IPS DF 6.9 (cell line): ENCODE measurements at regions not wholly inside any gene's neighbourhood (a gene's known extent, or its start where the extent isn't known, plus 50 kb on each side); places are given as distances from the start of the nearest gene placed in this dataset.

ENCODE experiments used
- DNase-seq: peaks from one replicate; pipeline ENCODE4 v3.0.0-alpha.2; 2013; ENCODE audit warnings: low read depth, low spot score
- H3K27ac ChIP-seq: one replicate; pipeline ENCODE4 v1.5.1; 2013; ENCODE audit warnings: low read length, control low read depth
- H3K27me3 ChIP-seq: 2 replicates; pipeline ENCODE4 v1.6.1; 2013; ENCODE audit warnings: mild to moderate bottlenecking, low read length; ENCODE audit not compliant: control insufficient read depth, insufficient read depth
- H3K36me3 ChIP-seq: 2 replicates; pipeline ENCODE4 v1.6.1; 2013; ENCODE audit warnings: low read length; ENCODE audit not compliant: control insufficient read depth, insufficient read depth
- H3K4me1 ChIP-seq: 2 replicates; pipeline ENCODE4 v1.6.1; 2013; ENCODE audit warnings: low read length; ENCODE audit not compliant: control insufficient read depth, insufficient read depth
- H3K4me3 ChIP-seq: 2 replicates; pipeline ENCODE4 v1.5.1; 2013; ENCODE audit warnings: mild to moderate bottlenecking, low read length
- H3K9me3 ChIP-seq: 2 replicates; pipeline ENCODE4 v1.6.1; 2013; ENCODE audit warnings: low read length, inconsistent platforms; ENCODE audit not compliant: control insufficient read depth, insufficient read depth
- WGBS: extraction: QIAGEN DNeasy Blood & Tissue Kit; methylation state at CpG from one replicate; pipeline ENCODE4 v1.1.7; 2013; ENCODE audit warnings: mixed read lengths, missing lambda C conversion rate; ENCODE audit not compliant: insufficient read length, insufficient coverage; 5-methylcytosine and 5-hydroxymethylcytosine counted together

DNA sequence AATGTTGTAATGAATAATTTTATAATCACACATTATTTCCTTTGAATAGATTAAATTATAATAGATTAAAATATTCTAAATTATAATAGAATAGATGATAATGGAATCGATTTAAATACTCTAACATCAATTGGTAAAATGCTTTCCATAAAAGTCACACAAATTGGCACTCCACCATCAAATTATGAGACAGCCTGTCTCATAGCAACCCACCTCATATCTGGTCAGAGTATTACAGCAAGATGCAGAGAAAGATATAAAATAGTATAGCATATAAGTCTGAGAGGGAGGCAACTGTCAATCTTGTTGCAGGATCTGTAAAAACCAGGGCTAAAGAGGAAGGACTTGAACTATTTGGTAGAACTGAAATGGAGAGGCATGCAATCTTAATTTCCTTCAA is 98.4 kb upstream of the NCKAP5 start:
- no peak overlapping the region for H3K4me3 ChIP-seq
- no peaks in the 10 kb centered on the region for H3K9me3 ChIP-seq
- no CpG with 5 or more reads among the region's 1 CpG for WGBS
- no peak overlapping the region for H3K27ac ChIP-seq
- H3K36me3 ChIP-seq: no peaks in the 10 kb centered on the region
- H3K27me3 ChIP-seq: no peaks in the 10 kb centered on the region
- H3K4me1 ChIP-seq: no peaks in the 10 kb centered on the region
- no peak for DNase-seq

GRCh38 chr2:133667085-133667484 is 98.8 kb upstream of the NCKAP5 start:
- H3K9me3 ChIP-seq: no peaks in the 10 kb centered on the region
- H3K4me1 ChIP-seq: no peaks in the 10 kb centered on the region
- no peak for DNase-seq
- H3K36me3 ChIP-seq: no peaks in the 10 kb centered on the region
- no peak overlapping the region for H3K27ac ChIP-seq
- H3K4me3 ChIP-seq: no peak overlapping the region
- H3K27me3 ChIP-seq: no peaks in the 10 kb centered on the region

DNA sequence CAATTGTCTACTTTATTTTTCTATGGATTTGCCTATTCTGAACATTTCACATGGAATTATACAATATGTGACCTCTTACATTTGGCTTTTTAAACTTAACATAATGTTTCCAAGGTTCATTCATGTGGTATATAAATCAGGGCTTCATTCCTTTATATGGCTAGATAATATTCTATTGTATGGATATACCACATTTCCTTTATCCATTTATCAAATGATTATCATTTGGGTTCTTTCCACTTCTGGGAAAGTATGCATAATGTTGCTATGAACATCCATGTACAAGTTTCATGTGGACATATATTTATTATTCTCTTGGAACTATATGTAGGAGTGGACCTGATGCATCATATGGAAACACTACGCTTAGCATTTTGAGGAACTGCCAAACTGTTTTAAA is 99.7 kb upstream of the NCKAP5 start:
- no CpG with 5 or more reads among the region's 1 CpG for WGBS
- H3K36me3 ChIP-seq: no peaks in the 10 kb centered on the region
- no peaks in the 10 kb centered on the region for H3K9me3 ChIP-seq
- H3K27ac ChIP-seq: no peak overlapping the region
- DNase-seq: no peak
- no peaks in the 10 kb centered on the region for H3K4me1 ChIP-seq
- no peaks in the 10 kb centered on the region for H3K27me3 ChIP-seq
- H3K4me3 ChIP-seq: no peak overlapping the region

DNA sequence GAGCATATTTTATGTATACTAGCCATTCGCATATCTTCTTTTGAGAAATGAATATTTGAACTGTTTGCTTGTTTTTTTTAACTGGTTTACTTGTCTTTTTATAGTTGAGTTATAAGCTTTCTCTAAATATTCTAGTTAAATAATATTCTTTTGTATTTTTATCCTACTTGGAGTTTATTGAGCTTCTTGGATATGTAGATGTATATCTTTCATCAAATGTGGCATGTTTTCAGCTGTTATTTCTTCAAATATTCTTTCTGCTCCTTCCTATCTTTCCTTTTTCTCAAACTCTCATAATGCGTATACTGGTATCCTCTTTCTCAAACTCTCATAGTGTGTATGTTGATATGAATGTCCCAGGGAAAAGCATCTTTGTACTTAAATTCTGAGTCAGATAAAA is 100.3 kb upstream of the NCKAP5 start:
- no CpG with 5 or more reads among the region's 2 CpGs for WGBS
- H3K27ac ChIP-seq: no peak overlapping the region
- no peaks in the 10 kb centered on the region for H3K27me3 ChIP-seq
- no peaks in the 10 kb centered on the region for H3K36me3 ChIP-seq
- no peaks in the 10 kb centered on the region for H3K4me1 ChIP-seq
- no peaks in the 10 kb centered on the region for H3K9me3 ChIP-seq
- no peak for DNase-seq
- no peak overlapping the region for H3K4me3 ChIP-seq

DNA sequence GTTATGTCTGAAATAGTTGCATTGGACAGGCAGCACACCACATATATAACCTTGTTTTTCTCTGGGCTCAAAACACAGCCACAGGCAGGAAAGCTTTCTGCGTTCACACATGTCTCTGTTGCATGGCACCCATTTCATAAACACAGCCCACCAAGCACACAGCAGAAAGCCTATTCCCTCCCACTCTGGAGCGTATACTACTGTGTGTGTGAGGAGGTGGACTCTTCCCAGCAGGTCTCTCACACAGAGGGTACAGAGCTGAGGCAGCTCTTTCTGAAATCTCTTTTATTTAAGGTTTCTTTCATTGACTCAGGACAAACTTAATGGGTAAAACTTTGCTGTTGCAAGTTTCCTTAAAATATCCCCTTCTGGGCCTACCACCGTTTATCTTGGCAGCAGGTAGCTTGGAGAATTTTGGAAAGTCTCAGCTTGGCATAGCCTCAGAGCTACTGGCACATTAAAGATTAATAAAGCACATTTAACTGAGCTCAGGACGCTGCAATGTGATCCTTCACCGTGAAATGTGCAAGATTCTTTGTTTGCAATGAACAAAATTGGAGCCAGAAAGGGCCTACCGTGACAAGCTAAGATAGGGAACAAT is 105.1 kb upstream of the NCKAP5 start:
- no peak for DNase-seq
- H3K27me3 ChIP-seq: no peaks in the 10 kb centered on the region
- H3K4me1 ChIP-seq: no peaks in the 10 kb centered on the region
- no peaks in the 10 kb centered on the region for H3K36me3 ChIP-seq
- no peak overlapping the region for H3K4me3 ChIP-seq
- no CpG with 5 or more reads among the region's 6 CpGs for WGBS
- no peaks in the 10 kb centered on the region for H3K9me3 ChIP-seq
- no peak overlapping the region for H3K27ac ChIP-seq

- Histone ChIP-seq H3K27me3 (no peaks in the 10 kb centered on the region), H3K36me3 (no peaks in the 10 kb centered on the region), H3K9me3 (no peaks in the 10 kb centered on the region), H3K4me3 (no peak overlapping the region), H3K27ac (no peak overlapping the region), H3K4me1 (no peaks in the 10 kb centered on the region)
- WGBS: no CpG with 5 or more reads among the region's 4 CpGs
- DNase-seq: no peak
These were observed 105.8 kb upstream of the NCKAP5 start for GRCh38 chr2:133674066-133674432.

- H3K9me3 ChIP-seq: no peaks in the 10 kb centered on the region
- H3K36me3 ChIP-seq: no peaks in the 10 kb centered on the region
- H3K27me3 ChIP-seq: no peaks in the 10 kb centered on the region
- no CpG with 5 or more reads among the region's 21 CpGs for WGBS
- H3K27ac ChIP-seq: no peak overlapping the region
- no peak for DNase-seq
- no peaks in the 10 kb centered on the region for H3K4me1 ChIP-seq
- no peak overlapping the region for H3K4me3 ChIP-seq
These were observed 106.4 kb upstream of the NCKAP5 start for GRCh38 chr2:133674433-133675331.

DNA sequence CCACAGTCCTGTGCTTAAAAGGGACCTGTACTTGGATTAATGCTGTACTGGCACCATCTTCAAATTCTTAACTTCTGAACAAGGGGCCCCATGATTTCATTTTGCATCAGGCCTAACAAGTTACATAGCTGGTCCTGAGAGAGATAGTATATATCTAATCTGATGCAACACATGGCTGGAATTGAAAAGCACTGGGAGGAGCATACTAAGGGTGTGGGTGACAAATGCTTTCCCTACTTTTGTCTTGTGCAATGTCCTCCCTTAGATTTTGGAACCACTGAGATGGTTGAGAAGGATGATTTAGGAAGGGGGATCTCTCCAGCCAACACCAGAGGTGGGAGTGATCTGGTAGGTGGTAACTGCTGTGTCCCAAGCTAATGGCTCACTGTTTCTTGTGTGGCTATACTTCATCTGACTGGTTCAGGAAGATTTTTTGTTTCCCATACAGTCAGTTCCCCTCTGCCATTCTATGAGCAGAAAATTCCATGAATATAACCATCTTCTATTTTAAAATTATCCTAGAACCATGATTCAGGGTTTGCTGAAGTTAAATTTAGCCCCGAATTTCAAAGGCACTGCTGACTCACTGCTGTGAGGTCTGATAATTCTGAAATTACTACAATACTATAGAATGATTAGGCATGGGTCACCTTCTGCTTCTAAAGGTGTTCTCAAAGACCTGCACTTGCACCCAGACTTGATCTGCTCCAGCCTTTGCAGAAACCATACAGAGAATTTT is 108.3 kb upstream of the NCKAP5 start:
- Histone ChIP-seq H3K27ac (no peak overlapping the region), H3K4me1 (no peaks in the 10 kb centered on the region), H3K27me3 (no peaks in the 10 kb centered on the region), H3K36me3 (no peaks in the 10 kb centered on the region), H3K4me3 (no peak overlapping the region), H3K9me3 (no peaks in the 10 kb centered on the region)
- WGBS: no CpG with 5 or more reads among the region's 1 CpG
- no peak for DNase-seq

DNA sequence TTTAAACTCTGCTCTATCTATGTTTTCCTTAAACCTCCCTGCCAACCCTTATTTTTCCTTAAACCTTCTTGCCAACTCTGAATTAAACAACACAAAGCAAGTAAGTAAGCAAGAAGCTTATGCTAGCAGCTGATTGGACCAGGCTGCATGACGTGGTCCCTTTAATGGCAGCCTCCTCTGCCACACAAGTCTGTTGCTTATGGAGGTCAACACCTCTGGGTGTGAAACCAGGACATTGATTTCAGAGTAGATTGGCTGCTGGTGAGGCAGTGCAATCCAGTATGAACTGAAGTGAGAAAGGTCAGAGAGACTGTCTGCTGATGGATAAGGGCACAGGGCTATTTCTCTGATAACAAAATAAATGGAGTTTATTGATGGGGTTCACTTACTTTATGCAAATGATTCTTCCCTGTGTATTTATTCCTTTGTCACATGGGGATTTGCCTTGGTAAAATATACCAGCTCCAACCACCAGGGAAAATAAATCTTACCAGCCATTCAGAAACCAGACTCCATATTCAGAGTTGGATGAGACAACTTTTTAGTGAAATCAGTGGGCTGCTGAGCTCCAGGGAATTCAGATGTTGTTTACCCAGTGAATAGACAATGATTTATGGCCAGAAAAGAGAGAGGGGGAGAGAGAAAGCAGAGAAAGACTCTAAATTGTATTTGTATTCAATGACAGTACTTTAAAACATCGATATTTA is 112.2 kb upstream of the NCKAP5 start:
- Histone ChIP-seq H3K27me3 (no peaks in the 10 kb centered on the region), H3K27ac (no peak overlapping the region), H3K4me3 (no peak overlapping the region), H3K9me3 (no peaks in the 10 kb centered on the region), H3K36me3 (no peaks in the 10 kb centered on the region), H3K4me1 (no peaks in the 10 kb centered on the region)
- no CpG with 5 or more reads among the region's 2 CpGs for WGBS
- DNase-seq: no peak

DNA sequence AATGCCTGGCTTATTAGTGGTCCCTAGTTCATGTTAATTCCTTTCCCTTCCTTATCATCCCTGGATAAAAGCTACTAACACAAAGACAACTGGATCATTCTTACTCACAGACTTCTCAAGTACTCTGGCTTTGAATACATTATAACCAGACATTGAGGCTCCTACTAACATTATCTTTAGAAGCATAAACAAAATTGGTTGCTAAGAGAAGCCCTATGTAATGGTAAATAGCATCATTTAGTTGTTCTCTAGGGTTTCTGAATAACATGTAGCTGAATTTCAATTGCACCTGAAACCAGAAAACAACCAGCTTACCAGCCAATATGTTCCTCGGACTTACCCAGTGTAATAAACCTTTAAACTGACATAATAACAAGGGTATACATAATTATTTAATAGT is 114.1 kb upstream of the NCKAP5 start:
- no peak for DNase-seq
- no CpG with 5 or more reads among the region's 1 CpG for WGBS
- H3K27me3 ChIP-seq: no peaks in the 10 kb centered on the region
- H3K27ac ChIP-seq: no peak overlapping the region
- H3K36me3 ChIP-seq: no peaks in the 10 kb centered on the region
- no peak overlapping the region for H3K4me3 ChIP-seq
- H3K9me3 ChIP-seq: no peaks in the 10 kb centered on the region
- no peaks in the 10 kb centered on the region for H3K4me1 ChIP-seq
